DND-41 (cell line): ENCODE measurements at regions not wholly inside any gene's neighbourhood (a gene's known extent, or its start where the extent isn't known, plus 50 kb on each side); places are given as distances from the start of the nearest gene placed in this dataset.

Experiments used
- EZH2 ChIP-seq: IDR thresholded peaks from 3 replicates; pipeline ENCODE4 v1.6.1; 2012; ENCODE audit warnings: borderline replicate concordance, low read depth, mild to moderate bottlenecking, moderate library complexity, low read length, inconsistent platforms; ENCODE audit not compliant: severe bottlenecking
- TF ChIP-seq, protein P1 (sequence below): IDR thresholded peaks from 2 replicates; pipeline ENCODE4 v1.5.1; 2012; ENCODE audit warnings: borderline replicate concordance, low read length, moderate library complexity, mild to moderate bottlenecking; ENCODE audit not compliant: poor library complexity, severe bottlenecking; ENCODE audit errors: extremely low read depth

DNA sequence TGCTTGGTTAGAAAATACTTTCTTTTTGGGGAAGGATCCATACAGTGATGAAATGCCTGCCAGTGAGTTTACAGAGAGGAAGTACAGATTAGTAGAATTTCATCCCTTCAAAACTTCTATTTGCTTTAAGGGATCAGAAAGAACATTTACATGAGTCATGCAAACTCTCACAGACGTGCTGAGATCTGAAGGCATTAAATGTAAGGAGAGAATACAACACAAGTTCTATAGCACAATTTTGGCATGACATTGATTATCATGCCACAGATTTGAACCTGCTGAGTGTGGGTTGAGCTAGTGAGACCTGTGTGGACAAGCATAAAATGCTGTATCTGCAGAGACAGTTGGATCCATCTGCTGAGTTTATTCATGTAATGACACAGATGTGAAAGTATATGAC is 613.6 kb upstream of the SEMA6A start:
- TF ChIP-seq, protein P1, sequence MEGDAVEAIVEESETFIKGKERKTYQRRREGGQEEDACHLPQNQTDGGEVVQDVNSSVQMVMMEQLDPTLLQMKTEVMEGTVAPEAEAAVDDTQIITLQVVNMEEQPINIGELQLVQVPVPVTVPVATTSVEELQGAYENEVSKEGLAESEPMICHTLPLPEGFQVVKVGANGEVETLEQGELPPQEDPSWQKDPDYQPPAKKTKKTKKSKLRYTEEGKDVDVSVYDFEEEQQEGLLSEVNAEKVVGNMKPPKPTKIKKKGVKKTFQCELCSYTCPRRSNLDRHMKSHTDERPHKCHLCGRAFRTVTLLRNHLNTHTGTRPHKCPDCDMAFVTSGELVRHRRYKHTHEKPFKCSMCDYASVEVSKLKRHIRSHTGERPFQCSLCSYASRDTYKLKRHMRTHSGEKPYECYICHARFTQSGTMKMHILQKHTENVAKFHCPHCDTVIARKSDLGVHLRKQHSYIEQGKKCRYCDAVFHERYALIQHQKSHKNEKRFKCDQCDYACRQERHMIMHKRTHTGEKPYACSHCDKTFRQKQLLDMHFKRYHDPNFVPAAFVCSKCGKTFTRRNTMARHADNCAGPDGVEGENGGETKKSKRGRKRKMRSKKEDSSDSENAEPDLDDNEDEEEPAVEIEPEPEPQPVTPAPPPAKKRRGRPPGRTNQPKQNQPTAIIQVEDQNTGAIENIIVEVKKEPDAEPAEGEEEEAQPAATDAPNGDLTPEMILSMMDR: no peak
- TF ChIP-seq EZH2: no peak
